Thyroid gland (tissue), 4 donors: ENCODE measurements at regions not wholly inside any gene's neighbourhood (a gene's known extent, or its start where the extent isn't known, plus 50 kb on each side); places are given as distances from the start of the nearest gene placed in this dataset.

Experiments used
- DNase-seq, 2 donors: peaks; one replicate each; pipeline ENCODE4 v3.0.0-alpha.2; 2019
- H3K27ac ChIP-seq, 3 donors: fragments of 200-600 bp; sonication (generic); 1 replicate in 2 of 3; 2 replicates in 1 of 3; pipeline ENCODE4 v1.5.1; 2016 to 2019; ENCODE audit warnings: mild to moderate bottlenecking in 1 of 3, moderate library complexity in 1 of 3
- H3K27me3 ChIP-seq: fragments of 200-600 bp; sonication (generic); one replicate; pipeline ENCODE4 v1.5.1; 2019
- H3K36me3 ChIP-seq, 2 donors: fragments of 200-600 bp; sonication (generic); one replicate each; pipeline ENCODE4 v1.5.1; 2016 to 2019
- H3K4me1 ChIP-seq, 2 donors: fragments of 200-600 bp; sonication (generic); one replicate each; pipeline ENCODE4 v1.5.1; 2017 to 2019
- H3K4me3 ChIP-seq, 3 donors: fragments of 200-600 bp; sonication (generic); replicated peaks in 1 of 3; 1 replicate in 2 of 3; 2 replicates in 1 of 3; pipeline ENCODE4 v1.5.1; 2016; ENCODE audit warnings: mild to moderate bottlenecking in 1 of 3
- H3K9me3 ChIP-seq: fragments of 200-600 bp; sonication (generic); one replicate; pipeline ENCODE4 v1.5.1; 2017
- CTCF ChIP-seq, 6 experiments: fragments of 200-600 bp in 3 of 6; fragments of 450-650 bp in 3 of 6; sonication (generic) in 3 of 6; IDR thresholded peaks; one replicate each; pipeline ENCODE4 v1.5.1; 2016 to 2019; ENCODE audit warnings: antibody characterized with exemption in 6 of 6, mild to moderate bottlenecking in 2 of 6, inconsistent platforms in 1 of 6, moderate library complexity in 1 of 6
- POLR2A ChIP-seq, 2 donors: fragments of 450-650 bp; IDR thresholded peaks; one replicate each; pipeline ENCODE4 v1.6.1; 2017; ENCODE audit warnings: antibody characterized with exemption in 2 of 2, mild to moderate bottlenecking in 2 of 2, moderate library complexity in 1 of 2
- WGBS, 2 donors: methylation state at CpG; one replicate each; pipeline ENCODE4 v1.1.5; 2017; 5-methylcytosine and 5-hydroxymethylcytosine counted together
- intact Hi-C: fragments of 100-400 bp; cut with DNase I; formaldehyde crosslinking; loops from one replicate; pipeline ENCODE4 v1.15.1; 2023

DNA sequence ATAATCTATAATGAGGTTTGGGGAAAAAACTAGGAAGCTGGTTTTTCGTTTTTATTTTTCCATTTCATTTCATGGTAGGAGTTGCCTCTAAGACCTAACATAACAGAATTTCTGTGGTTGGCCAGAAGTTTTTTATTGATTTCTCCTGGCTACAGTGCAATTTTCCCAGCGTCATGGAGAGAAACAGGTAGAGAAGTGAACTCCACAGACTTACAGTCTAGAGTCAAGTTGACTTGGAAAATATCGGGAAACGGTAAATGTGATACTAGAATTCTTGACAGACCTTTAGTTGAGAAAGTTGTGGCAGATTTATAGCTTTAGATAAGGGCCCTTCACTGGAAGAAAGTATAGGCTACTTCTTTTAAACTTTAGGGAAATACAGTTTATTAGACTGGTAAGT is 238.3 kb downstream of the DOK5 start:
- no peaks in the 10 kb centered on the region for H3K4me1 ChIP-seq
- H3K27me3 ChIP-seq, result no peaks in the 10 kb centered on the region
- no peak overlapping the region for H3K27ac ChIP-seq
- DNase-seq, result no peak
- H3K4me3 ChIP-seq, result no peak overlapping the region
- H3K36me3 ChIP-seq, result no peaks in the 10 kb centered on the region
- H3K9me3 ChIP-seq, result no peaks in the 10 kb centered on the region
- intact Hi-C loops, result no loop called here
- 87 to 90% methylated on average over 4 of the region's 4 CpGs for WGBS, 2 donors
- no peak for TF ChIP-seq CTCF (IDR thresholded peaks at IDR 0.05)
- no peak for TF ChIP-seq POLR2A (IDR thresholded peaks at IDR 0.05)

DNA sequence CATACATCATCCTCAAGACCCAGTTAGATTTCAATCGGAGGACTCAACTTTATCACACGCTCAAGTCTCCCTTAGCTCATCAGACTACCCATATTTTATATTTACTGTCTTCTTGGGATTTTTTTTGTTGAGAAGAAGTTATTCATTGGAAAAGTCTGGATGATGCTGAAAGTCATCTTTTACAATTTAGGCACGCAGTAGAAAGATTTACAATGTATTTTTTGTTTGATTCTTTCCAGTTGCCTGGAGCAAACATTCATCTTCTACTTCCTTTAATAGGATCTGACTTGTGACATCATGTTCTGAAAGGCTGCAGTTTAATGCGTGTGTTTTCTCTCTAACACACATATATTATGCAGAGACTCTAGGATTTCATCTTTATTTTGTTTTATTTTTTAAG is 235.7 kb downstream of the DOK5 start:
- TF ChIP-seq CTCF (IDR thresholded peaks at IDR 0.05) (no peak), POLR2A (IDR thresholded peaks at IDR 0.05) (no peak)
- intact Hi-C loops, result no loop called here
- Histone ChIP-seq H3K4me3 (no peak overlapping the region), H3K27ac (no peak overlapping the region), H3K4me1 (no peaks in the 10 kb centered on the region), H3K9me3 (no peaks in the 10 kb centered on the region), H3K36me3 (no peaks in the 10 kb centered on the region), H3K27me3 (no peaks in the 10 kb centered on the region)
- WGBS, 2 donors, result 76 to 79% methylated on average over 4 of the region's 4 CpGs
- no peak for DNase-seq

- Histone ChIP-seq H3K36me3 (no peaks in the 10 kb centered on the region), H3K27ac (no peak overlapping the region), H3K9me3 (no peaks in the 10 kb centered on the region), H3K4me1 (no peaks in the 10 kb centered on the region), H3K4me3 (no peak overlapping the region), H3K27me3 (no peaks in the 10 kb centered on the region)
- TF ChIP-seq POLR2A (IDR thresholded peaks at IDR 0.05) (no peak), CTCF (IDR thresholded peaks at IDR 0.05) (no peak)
- WGBS, 2 donors, result 81 to 84% methylated on average over 2 of the region's 2 CpGs
- no peak for DNase-seq
- intact Hi-C loops, result no loop called here
Observed at GRCh38 chr20:54710341-54710740, 234.9 kb downstream of the DOK5 start.

DNA sequence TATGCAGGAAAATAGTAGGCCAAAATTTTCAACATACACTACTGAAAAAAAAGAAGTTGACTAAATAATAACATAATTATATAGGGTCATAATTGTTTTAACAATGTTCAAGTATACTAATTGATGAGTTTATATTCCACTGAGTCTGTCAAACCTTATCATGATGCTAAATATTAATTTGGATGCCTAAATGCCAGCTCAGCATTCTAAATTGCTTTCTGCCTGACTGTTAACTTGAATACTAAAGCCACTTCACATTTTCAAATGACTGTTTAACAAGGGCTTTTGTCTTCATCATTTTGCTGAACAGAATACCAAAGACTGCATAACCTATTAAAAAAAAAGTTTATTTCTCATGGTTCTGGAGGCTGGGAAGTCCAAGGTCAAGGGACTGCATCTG is 232.8 kb downstream of the DOK5 start:
- intact Hi-C loops, result no loop called here
- H3K27me3 ChIP-seq, result no peaks in the 10 kb centered on the region
- DNase-seq, result no peak
- no peaks in the 10 kb centered on the region for H3K4me1 ChIP-seq
- no peaks in the 10 kb centered on the region for H3K36me3 ChIP-seq
- H3K9me3 ChIP-seq, result no peaks in the 10 kb centered on the region
- TF ChIP-seq CTCF (IDR thresholded peaks at IDR 0.05) (no peak), POLR2A (IDR thresholded peaks at IDR 0.05) (no peak)
- no peak overlapping the region for H3K4me3 ChIP-seq
- H3K27ac ChIP-seq, result no peak overlapping the region

GRCh38 chr20:54707801-54708200 is 232.4 kb downstream of the DOK5 start:
- WGBS, 2 donors, result 38 to 82% methylated on average over 1 of the region's 1 CpG

More at GRCh38 chr20:54707801-54708200, 232.4 kb downstream of the DOK5 start:
- Histone ChIP-seq H3K27ac (no peak overlapping the region), H3K9me3 (no peaks in the 10 kb centered on the region), H3K36me3 (no peaks in the 10 kb centered on the region), H3K4me1 (no peaks in the 10 kb centered on the region), H3K4me3 (no peak overlapping the region), H3K27me3 (no peaks in the 10 kb centered on the region)
- TF ChIP-seq POLR2A (IDR thresholded peaks at IDR 0.05) (no peak), CTCF (IDR thresholded peaks at IDR 0.05) (no peak)
- intact Hi-C loops, result no loop called here
- DNase-seq, result no peak
